ENCODE measurements at regions not wholly inside any gene's neighbourhood (a gene's known extent, or its start where the extent isn't known, plus 50 kb on each side); places are given as distances from the start of the nearest gene placed in this dataset.

DNA sequence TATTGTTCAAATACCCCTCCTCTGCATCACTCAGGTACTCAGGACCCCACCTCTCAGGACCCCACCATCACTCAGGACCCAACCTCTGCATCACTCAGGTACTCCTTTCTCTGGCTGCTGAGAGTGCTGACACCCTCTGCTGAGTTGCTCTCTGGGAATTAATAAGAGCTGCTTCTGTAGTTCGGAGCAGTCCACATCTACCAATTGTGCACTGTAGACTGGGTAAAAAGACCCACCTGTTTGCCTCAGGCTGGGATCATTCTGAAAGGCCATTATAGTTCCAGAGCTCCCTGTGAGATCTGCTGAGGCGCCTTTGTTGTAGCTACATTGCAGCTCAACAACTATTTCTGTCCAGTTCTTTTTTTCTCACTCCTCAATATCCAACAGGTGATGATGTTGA lies 276.3 kb upstream of the MYOCD start (continued):
- TF ChIP-seq, protein P1, sequence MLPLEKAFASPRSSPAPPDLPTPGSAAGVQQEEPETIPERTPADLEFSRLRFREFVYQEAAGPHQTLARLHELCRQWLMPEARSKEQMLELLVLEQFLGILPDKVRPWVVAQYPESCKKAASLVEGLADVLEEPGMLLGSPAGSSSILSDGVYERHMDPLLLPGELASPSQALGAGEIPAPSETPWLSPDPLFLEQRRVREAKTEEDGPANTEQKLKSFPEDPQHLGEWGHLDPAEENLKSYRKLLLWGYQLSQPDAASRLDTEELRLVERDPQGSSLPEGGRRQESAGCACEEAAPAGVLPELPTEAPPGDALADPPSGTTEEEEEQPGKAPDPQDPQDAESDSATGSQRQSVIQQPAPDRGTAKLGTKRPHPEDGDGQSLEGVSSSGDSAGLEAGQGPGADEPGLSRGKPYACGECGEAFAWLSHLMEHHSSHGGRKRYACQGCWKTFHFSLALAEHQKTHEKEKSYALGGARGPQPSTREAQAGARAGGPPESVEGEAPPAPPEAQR (CRISPR knock-in tag; IDR thresholded peaks at IDR 0.05), result no peak

DNA sequence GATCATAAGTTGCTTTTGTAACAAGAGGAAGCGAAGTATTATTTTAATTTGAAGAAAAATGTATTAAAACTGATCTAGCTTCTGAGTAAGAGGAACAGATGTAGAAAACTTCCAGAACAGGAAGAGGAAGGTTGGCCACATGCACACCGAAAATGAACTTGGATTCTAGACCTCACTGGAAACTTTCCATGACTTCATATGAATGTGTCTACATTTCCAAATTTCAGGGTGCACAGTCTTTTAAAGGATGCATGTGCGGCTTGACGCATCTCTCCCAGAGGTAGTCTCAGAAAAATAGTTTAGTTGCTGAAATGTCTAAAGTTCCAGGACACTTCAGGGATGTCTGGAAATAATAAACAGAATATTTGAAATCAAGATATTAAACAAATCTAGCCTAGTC lies 275.1 kb upstream of the MYOCD start:
- no peak overlapping the region for H3K27ac Mint-ChIP-seq
- ChIA-PET CTCF (no interaction called here), POLR2A (no interaction called here)
- DNase-seq (ENCODE audit: low spot score), result no peak
- no peaks in the 10 kb centered on the region for H3K9me3 Mint-ChIP-seq
- no peaks in the 10 kb centered on the region for H3K36me3 Mint-ChIP-seq
- H3K4me1 Mint-ChIP-seq, result peaks cover 20% of the 10 kb centered on the region
- no peak for ATAC-seq
- no peaks in the 10 kb centered on the region for H3K27me3 Mint-ChIP-seq (ENCODE audit: low read depth)
- TF ChIP-seq STAT6 (CRISPR knock-in tag; conservative IDR thresholded peaks at IDR 0.05; ENCODE audit: low read depth), result no peak
- no peak for TF ChIP-seq FOXP1 (CRISPR knock-in tag; IDR thresholded peaks at IDR 0.05; ENCODE audit: borderline replicate concordance)
- TF ChIP-seq ARID4B (CRISPR knock-in tag; IDR thresholded peaks at IDR 0.05; ENCODE audit: borderline replicate concordance), result no peak
- TF ChIP-seq, protein P1 (CRISPR knock-in tag; IDR thresholded peaks at IDR 0.05), result no peak
- TF ChIP-seq, protein P2, sequence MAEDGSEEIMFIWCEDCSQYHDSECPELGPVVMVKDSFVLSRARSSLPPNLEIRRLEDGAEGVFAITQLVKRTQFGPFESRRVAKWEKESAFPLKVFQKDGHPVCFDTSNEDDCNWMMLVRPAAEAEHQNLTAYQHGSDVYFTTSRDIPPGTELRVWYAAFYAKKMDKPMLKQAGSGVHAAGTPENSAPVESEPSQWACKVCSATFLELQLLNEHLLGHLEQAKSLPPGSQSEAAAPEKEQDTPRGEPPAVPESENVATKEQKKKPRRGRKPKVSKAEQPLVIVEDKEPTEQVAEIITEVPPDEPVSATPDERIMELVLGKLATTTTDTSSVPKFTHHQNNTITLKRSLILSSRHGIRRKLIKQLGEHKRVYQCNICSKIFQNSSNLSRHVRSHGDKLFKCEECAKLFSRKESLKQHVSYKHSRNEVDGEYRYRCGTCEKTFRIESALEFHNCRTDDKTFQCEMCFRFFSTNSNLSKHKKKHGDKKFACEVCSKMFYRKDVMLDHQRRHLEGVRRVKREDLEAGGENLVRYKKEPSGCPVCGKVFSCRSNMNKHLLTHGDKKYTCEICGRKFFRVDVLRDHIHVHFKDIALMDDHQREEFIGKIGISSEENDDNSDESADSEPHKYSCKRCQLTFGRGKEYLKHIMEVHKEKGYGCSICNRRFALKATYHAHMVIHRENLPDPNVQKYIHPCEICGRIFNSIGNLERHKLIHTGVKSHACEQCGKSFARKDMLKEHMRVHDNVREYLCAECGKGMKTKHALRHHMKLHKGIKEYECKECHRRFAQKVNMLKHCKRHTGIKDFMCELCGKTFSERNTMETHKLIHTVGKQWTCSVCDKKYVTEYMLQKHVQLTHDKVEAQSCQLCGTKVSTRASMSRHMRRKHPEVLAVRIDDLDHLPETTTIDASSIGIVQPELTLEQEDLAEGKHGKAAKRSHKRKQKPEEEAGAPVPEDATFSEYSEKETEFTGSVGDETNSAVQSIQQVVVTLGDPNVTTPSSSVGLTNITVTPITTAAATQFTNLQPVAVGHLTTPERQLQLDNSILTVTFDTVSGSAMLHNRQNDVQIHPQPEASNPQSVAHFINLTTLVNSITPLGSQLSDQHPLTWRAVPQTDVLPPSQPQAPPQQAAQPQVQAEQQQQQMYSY (CRISPR knock-in tag; IDR thresholded peaks at IDR 0.05), result no peak
- TF ChIP-seq, protein P3, sequence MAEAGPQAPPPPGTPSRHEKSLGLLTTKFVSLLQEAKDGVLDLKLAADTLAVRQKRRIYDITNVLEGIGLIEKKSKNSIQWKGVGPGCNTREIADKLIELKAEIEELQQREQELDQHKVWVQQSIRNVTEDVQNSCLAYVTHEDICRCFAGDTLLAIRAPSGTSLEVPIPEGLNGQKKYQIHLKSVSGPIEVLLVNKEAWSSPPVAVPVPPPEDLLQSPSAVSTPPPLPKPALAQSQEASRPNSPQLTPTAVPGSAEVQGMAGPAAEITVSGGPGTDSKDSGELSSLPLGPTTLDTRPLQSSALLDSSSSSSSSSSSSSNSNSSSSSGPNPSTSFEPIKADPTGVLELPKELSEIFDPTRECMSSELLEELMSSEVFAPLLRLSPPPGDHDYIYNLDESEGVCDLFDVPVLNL (CRISPR knock-in tag; IDR thresholded peaks at IDR 0.05; ENCODE audit: borderline replicate concordance, low read depth), result no peak
- TF ChIP-seq, protein P4, sequence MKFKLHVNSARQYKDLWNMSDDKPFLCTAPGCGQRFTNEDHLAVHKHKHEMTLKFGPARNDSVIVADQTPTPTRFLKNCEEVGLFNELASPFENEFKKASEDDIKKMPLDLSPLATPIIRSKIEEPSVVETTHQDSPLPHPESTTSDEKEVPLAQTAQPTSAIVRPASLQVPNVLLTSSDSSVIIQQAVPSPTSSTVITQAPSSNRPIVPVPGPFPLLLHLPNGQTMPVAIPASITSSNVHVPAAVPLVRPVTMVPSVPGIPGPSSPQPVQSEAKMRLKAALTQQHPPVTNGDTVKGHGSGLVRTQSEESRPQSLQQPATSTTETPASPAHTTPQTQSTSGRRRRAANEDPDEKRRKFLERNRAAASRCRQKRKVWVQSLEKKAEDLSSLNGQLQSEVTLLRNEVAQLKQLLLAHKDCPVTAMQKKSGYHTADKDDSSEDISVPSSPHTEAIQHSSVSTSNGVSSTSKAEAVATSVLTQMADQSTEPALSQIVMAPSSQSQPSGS (CRISPR knock-in tag; IDR thresholded peaks at IDR 0.05; ENCODE audit: borderline replicate concordance, low read depth), result no peak
- TF ChIP-seq RORB (CRISPR knock-in tag; IDR thresholded peaks at IDR 0.05), result no peak
- TF ChIP-seq NR1H2 (CRISPR knock-in tag; IDR thresholded peaks at IDR 0.05), result no peak
- no peak for TF ChIP-seq EMX1 (CRISPR knock-in tag; IDR thresholded peaks at IDR 0.05)
- no peak for TF ChIP-seq HMGA2 (CRISPR knock-in tag; IDR thresholded peaks at IDR 0.05)
- TF ChIP-seq FOXJ3 (CRISPR knock-in tag; IDR thresholded peaks at IDR 0.05; ENCODE audit: borderline replicate concordance), result no peak
- no peak for TF ChIP-seq KAT7 (CRISPR knock-in tag; IDR thresholded peaks at IDR 0.05; ENCODE audit: borderline replicate concordance)
- no peak for TF ChIP-seq RELA (CRISPR knock-in tag; IDR thresholded peaks at IDR 0.05; ENCODE audit: borderline replicate concordance)
- TF ChIP-seq CREM (CRISPR knock-in tag; IDR thresholded peaks at IDR 0.05), result no peak
- no peak for TF ChIP-seq ELF4 (CRISPR knock-in tag; IDR thresholded peaks at IDR 0.05; ENCODE audit: low read depth)
- no peak for TF ChIP-seq SOX15 (CRISPR knock-in tag; IDR thresholded peaks at IDR 0.05)
- no peak for TF ChIP-seq ESRRA (CRISPR knock-in tag; IDR thresholded peaks at IDR 0.05; ENCODE audit: borderline replicate concordance)
- H3K4me3 Mint-ChIP-seq, result no peak overlapping the region

All from WTC11 (cell line).